GM12878 (cell line): ENCODE measurements at regions not wholly inside any gene's neighbourhood (a gene's known extent, or its start where the extent isn't known, plus 50 kb on each side); places are given as distances from the start of the nearest gene placed in this dataset.

Experiments
- ATAC-seq: fragments of 200-7000 bp; cut with Tn5 transposase; 3 replicates; pipeline ENCODE4 v1.9.1; 2020; ENCODE audit warnings: mild to moderate bottlenecking, moderate library complexity
- BruUV-seq: library from RNA; stranded (reverse); fragments of 400-500 nt; replicated peaks from 2 replicates; lab custom pipeline; 2021; lab: Mats Ljungman, UMichigan
- CTCF ChIA-PET: fragments of 300-600 bp; sonication (Branson Sonifier 250); formaldehyde crosslinking; extraction: SDS; loops from one replicate; lab custom pipeline; 2021; ENCODE audit warnings: inconsistent platforms; lab: Yijun Ruan, JAX
- POLR2A ChIA-PET: fragments of 350-600 bp; formaldehyde crosslinking; extraction: SDS; loops from one replicate; lab custom pipeline; 2021; ENCODE audit warnings: inconsistent platforms; lab: Charles Lee
- RAD21 ChIA-PET: fragments of 300-600 bp; sonication (Branson Sonifier 250); formaldehyde crosslinking; loops from one replicate; lab custom pipeline; 2023; ENCODE audit warnings: antibody characterized with exemption; ENCODE audit not compliant: unreplicated experiment; lab: Charles Lee
- SMC1A ChIA-PET: fragments of 300-600 bp; sonication (Branson Sonifier 250); formaldehyde crosslinking; loops from one replicate; lab custom pipeline; 2023; ENCODE audit not compliant: unreplicated experiment, uncharacterized antibody; lab: Charles Lee
- DNase-seq: peaks from one replicate; pipeline ENCODE4 v3.0.0-alpha.2; 2011; ENCODE audit warnings: low read depth, low spot score
- FAIRE-seq: peaks from 3 replicates; lab custom pipeline; 2011; peaks lifted over from hg19 to GRCh38; lab: Jason Lieb, UNC
- H2AFZ ChIP-seq: 2 replicates; pipeline ENCODE4 v1.6.0; 2011; ENCODE audit warnings: low read depth, low read length, control low read depth; ENCODE audit not compliant: control insufficient read depth
- H3K27ac ChIP-seq: 2 replicates; pipeline ENCODE4 v1.5.1; 2011; ENCODE audit warnings: control low read depth; ENCODE audit not compliant: control insufficient read depth, insufficient read depth
- H3K27me3 ChIP-seq, 2 experiments: replicated peaks in 1 of 2; 2 replicates each; pipeline versions ENCODE4 v1.6.0 to v1.6.1; 2011; ENCODE audit warnings: low read length in 1 of 2; ENCODE audit not compliant: control insufficient read depth in 2 of 2, insufficient read depth in 2 of 2
- H3K36me3 ChIP-seq, 2 experiments: 2 replicates each; pipeline ENCODE4 v1.5.1; 2011; ENCODE audit warnings: low read length in 1 of 2; ENCODE audit not compliant: control insufficient read depth in 2 of 2, insufficient read depth in 2 of 2
- H3K4me1 ChIP-seq: 2 replicates; pipeline ENCODE4 v1.6.1; 2011; ENCODE audit warnings: mild to moderate bottlenecking, low read length, moderate library complexity, mixed read lengths; ENCODE audit not compliant: control insufficient read depth, insufficient read depth
- H3K4me2 ChIP-seq: 2 replicates; pipeline ENCODE4 v1.6.0; 2011; ENCODE audit warnings: control low read depth; ENCODE audit not compliant: control insufficient read depth, insufficient read depth
- H3K4me3 ChIP-seq: fragments of 200-600 bp; sonication (generic); 2 replicates; pipeline ENCODE4 v1.5.1; 2016
- H3K79me2 ChIP-seq: 2 replicates; pipeline ENCODE4 v1.6.0; 2011; ENCODE audit warnings: low read length; ENCODE audit not compliant: control insufficient read depth, insufficient read depth
- H3K9ac ChIP-seq: 2 replicates; pipeline ENCODE4 v1.8.0; 2011; ENCODE audit warnings: low read length, control low read depth, mixed read lengths; ENCODE audit not compliant: control insufficient read depth, insufficient read depth
- H3K9me3 ChIP-seq: replicated peaks from 3 replicates; pipeline ENCODE4 v1.5.1; 2011; ENCODE audit warnings: mild to moderate bottlenecking, low read length; ENCODE audit not compliant: control insufficient read depth, insufficient read depth
- H4K20me1 ChIP-seq: 2 replicates; pipeline ENCODE4 v1.6.0; 2011; ENCODE audit not compliant: control insufficient read depth, insufficient read depth
- ATF2 ChIP-seq: IDR thresholded peaks from 2 replicates; pipeline ENCODE4 v1.6.1; 2012; ENCODE audit warnings: low read length, inconsistent platforms
- CBX3 ChIP-seq: fragments of 200-600 bp; sonication (generic); IDR thresholded peaks from 2 replicates; pipeline ENCODE4 v1.6.1; 2016; ENCODE audit warnings: low read depth, borderline replicate concordance
- CEBPZ ChIP-seq: fragments of 150-350 bp; IDR thresholded peaks from 2 replicates; pipeline ENCODE4 v1.6.1; 2016; ENCODE audit warnings: low read depth, low read length
- CREB1 ChIP-seq: IDR thresholded peaks from 2 replicates; pipeline ENCODE4 v1.6.1; 2012; ENCODE audit warnings: low read depth, mild to moderate bottlenecking, inconsistent platforms
- FOS ChIP-seq: IDR thresholded peaks from 3 replicates; pipeline ENCODE4 v1.6.1; 2011; ENCODE audit warnings: borderline replicate concordance; ENCODE audit not compliant: insufficient read length; ENCODE audit errors: extremely low read depth
- NBN ChIP-seq: fragments of 450-650 bp; IDR thresholded peaks from 2 replicates; pipeline ENCODE4 v1.6.1; 2016
- NKRF ChIP-seq: fragments of 450-650 bp; conservative IDR thresholded peaks from 2 replicates; pipeline ENCODE4 v1.6.1; 2017; ENCODE audit warnings: mild to moderate bottlenecking, moderate library complexity
- POU2F2 ChIP-seq: IDR thresholded peaks from 3 replicates; pipeline ENCODE4 v1.6.1; 2011; ENCODE audit warnings: low read depth, mild to moderate bottlenecking, low read length, borderline replicate concordance
- SPI1 ChIP-seq: IDR thresholded peaks from 2 replicates; pipeline ENCODE4 v1.6.1; 2011; ENCODE audit warnings: low read depth, mild to moderate bottlenecking, low read length, moderate library complexity, borderline replicate concordance; ENCODE audit not compliant: insufficient read depth
- ZBTB11 ChIP-seq: fragments of 450-650 bp; formaldehyde crosslinking; IDR thresholded peaks from 2 replicates; pipeline ENCODE4 v1.5.0; 2022; ENCODE audit warnings: mild to moderate bottlenecking, missing genetic modification characterization
- ZNF687 ChIP-seq: fragments of 450-650 bp; IDR thresholded peaks from 2 replicates; pipeline ENCODE4 v1.6.1; 2017; ENCODE audit warnings: mild to moderate bottlenecking, moderate library complexity
- in situ Hi-C: fragments of 300-500 bp; cut with MboI; formaldehyde crosslinking; loops from 9 replicates; pipeline ENCODE4 v1.14.3; 2018; ENCODE audit warnings: mixed read lengths
- intact Hi-C: fragments of 100-400 bp; cut with micrococcal nuclease; formaldehyde crosslinking; loops from one replicate; pipeline ENCODE4 v1.14.2; 2022; ENCODE audit not compliant: unreplicated experiment

GRCh38 chr4:34362654-34363053 is 1881.7 kb downstream of the ARAP2 start:
- ChIA-PET POLR2A (no interaction called here), SMC1A (no interaction called here)

More at GRCh38 chr4:34362654-34363053, 1881.7 kb downstream of the ARAP2 start:
- ATAC-seq, result no peak
- intact Hi-C loops, result no loop called here
- Histone ChIP-seq H3K4me3 (no peak overlapping the region), H3K27me3 (no peaks in the 10 kb centered on the region), H3K27ac (no peak overlapping the region), H3K4me2 (no peak overlapping the region), H2AFZ (no peak overlapping the region), H3K9me3 (no peaks in the 10 kb centered on the region), H3K9ac (no peak overlapping the region), H3K36me3 (no peaks in the 10 kb centered on the region), H3K79me2 (no peaks in the 10 kb centered on the region), H4K20me1 (no peaks in the 10 kb centered on the region), H3K4me1 (no peaks in the 10 kb centered on the region)
- no TSS peak for BruUV-seq
- TF ChIP-seq NKRF (no peak), SPI1 (no peak), NBN (no peak), ZNF687 (no peak), ATF2 (no peak), ZBTB11 (CRISPR knock-in tag) (no peak), CREB1 (no peak), CBX3 (no peak), FOS (no peak), POU2F2 (no peak), CEBPZ (no peak)
- no peak for DNase-seq
- CTCF ChIA-PET, result no interaction called here
- FAIRE-seq, result no peak
- RAD21 ChIA-PET, result no interaction called here
- in situ Hi-C loops, result no loop called here
